IPS-18a (cell line): ENCODE measurements at regions not wholly inside any gene's neighbourhood (a gene's known extent, or its start where the extent isn't known, plus 50 kb on each side); places are given as distances from the start of the nearest gene placed in this dataset.

Experiments
- H3K27ac ChIP-seq: one replicate; pipeline ENCODE4 v1.5.1; 2013; ENCODE audit warnings: low read length
- H3K27me3 ChIP-seq: one replicate; pipeline ENCODE4 v1.6.1; 2013; ENCODE audit warnings: mild to moderate bottlenecking, low read length; ENCODE audit not compliant: control insufficient read depth, insufficient read depth
- H3K36me3 ChIP-seq: one replicate; pipeline ENCODE4 v1.6.1; 2013; ENCODE audit warnings: low read depth, low read length; ENCODE audit not compliant: control insufficient read depth
- H3K4me1 ChIP-seq: one replicate; pipeline ENCODE4 v1.6.1; 2013; ENCODE audit warnings: low read depth, low read length; ENCODE audit not compliant: control insufficient read depth
- H3K4me3 ChIP-seq: one replicate; pipeline ENCODE4 v1.5.1; 2013; ENCODE audit warnings: low read length
- H3K9ac ChIP-seq: one replicate; pipeline ENCODE4 v1.6.1; 2013; ENCODE audit warnings: mild to moderate bottlenecking, low read length, moderate library complexity
- H3K9me3 ChIP-seq: one replicate; pipeline ENCODE4 v1.6.1; 2013; ENCODE audit warnings: low read depth, low read length; ENCODE audit not compliant: control insufficient read depth

DNA sequence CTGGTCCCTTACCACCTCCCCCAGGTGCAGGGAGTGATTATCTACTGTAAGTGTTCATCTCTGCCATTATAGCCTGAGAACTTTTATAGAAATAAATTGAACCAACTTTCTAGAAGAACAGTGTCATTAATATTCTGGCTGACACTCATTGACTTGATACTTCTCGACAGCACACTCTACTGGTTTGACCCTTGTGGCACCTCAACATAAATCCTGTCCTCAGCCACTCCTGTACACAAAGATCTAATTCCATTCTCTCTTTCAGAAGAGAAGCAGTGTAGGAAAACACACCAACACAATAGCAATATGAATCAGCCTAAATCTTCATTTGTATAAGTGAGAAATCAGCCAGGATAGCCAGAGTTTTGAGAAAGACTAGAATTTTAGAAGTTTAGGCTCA lies 417.7 kb downstream of the TAF11L14 start:
- H3K27ac ChIP-seq: no peak overlapping the region
- no peaks in the 10 kb centered on the region for H3K4me1 ChIP-seq

GRCh38 chr5:18052569-18052968 lies 418.3 kb downstream of the TAF11L14 start:
- no peaks in the 10 kb centered on the region for H3K9me3 ChIP-seq
- H3K9ac ChIP-seq: no peak overlapping the region
- H3K27ac ChIP-seq: no peak overlapping the region

More for the DNA sequence above, 417.7 kb downstream of the TAF11L14 start:
- H3K9me3 ChIP-seq: no peaks in the 10 kb centered on the region
- no peaks in the 10 kb centered on the region for H3K27me3 ChIP-seq
- H3K9ac ChIP-seq: no peak overlapping the region
- H3K4me3 ChIP-seq: no peak overlapping the region
- no peaks in the 10 kb centered on the region for H3K36me3 ChIP-seq

GRCh38 chr5:18057725-18058124 lies 423.5 kb downstream of the TAF11L14 start:
- no peaks in the 10 kb centered on the region for H3K9me3 ChIP-seq
- no peak overlapping the region for H3K27ac ChIP-seq
- H3K36me3 ChIP-seq: no peaks in the 10 kb centered on the region
- no peaks in the 10 kb centered on the region for H3K27me3 ChIP-seq
- no peaks in the 10 kb centered on the region for H3K4me1 ChIP-seq
- no peak overlapping the region for H3K9ac ChIP-seq
- no peak overlapping the region for H3K4me3 ChIP-seq

More at GRCh38 chr5:18052569-18052968, 418.3 kb downstream of the TAF11L14 start:
- Histone ChIP-seq H3K4me3 (no peak overlapping the region), H3K27me3 (no peaks in the 10 kb centered on the region), H3K4me1 (no peaks in the 10 kb centered on the region), H3K36me3 (no peaks in the 10 kb centered on the region)

GRCh38 chr5:18067615-18068014 lies 433.4 kb downstream of the TAF11L14 start:
- H3K4me3 ChIP-seq: no peak overlapping the region
- H3K27me3 ChIP-seq: no peaks in the 10 kb centered on the region
- H3K9me3 ChIP-seq: no peaks in the 10 kb centered on the region
- H3K9ac ChIP-seq: no peak overlapping the region
- no peaks in the 10 kb centered on the region for H3K36me3 ChIP-seq
- no peaks in the 10 kb centered on the region for H3K4me1 ChIP-seq
- H3K27ac ChIP-seq: no peak overlapping the region

- H3K27ac ChIP-seq: no peak overlapping the region
- no peak overlapping the region for H3K9ac ChIP-seq
- no peaks in the 10 kb centered on the region for H3K4me1 ChIP-seq
- no peaks in the 10 kb centered on the region for H3K27me3 ChIP-seq
- no peak overlapping the region for H3K4me3 ChIP-seq
- no peaks in the 10 kb centered on the region for H3K9me3 ChIP-seq
- H3K36me3 ChIP-seq: no peaks in the 10 kb centered on the region
Observed at GRCh38 chr5:18068826-18069225, 434.6 kb downstream of the TAF11L14 start.

GRCh38 chr5:18069790-18070189 lies 435.5 kb downstream of the TAF11L14 start:
- H3K4me1 ChIP-seq: no peaks in the 10 kb centered on the region
- no peak overlapping the region for H3K9ac ChIP-seq
- H3K27me3 ChIP-seq: no peaks in the 10 kb centered on the region
- H3K4me3 ChIP-seq: no peak overlapping the region
- H3K27ac ChIP-seq: no peak overlapping the region
- H3K36me3 ChIP-seq: no peaks in the 10 kb centered on the region
- H3K9me3 ChIP-seq: no peaks in the 10 kb centered on the region

GRCh38 chr5:18072600-18072999 lies 438.3 kb downstream of the TAF11L14 start:
- Histone ChIP-seq H3K4me3 (no peak overlapping the region), H3K27me3 (no peaks in the 10 kb centered on the region), H3K27ac (no peak overlapping the region), H3K9me3 (no peaks in the 10 kb centered on the region), H3K36me3 (no peaks in the 10 kb centered on the region), H3K4me1 (no peaks in the 10 kb centered on the region), H3K9ac (no peak overlapping the region)

DNA sequence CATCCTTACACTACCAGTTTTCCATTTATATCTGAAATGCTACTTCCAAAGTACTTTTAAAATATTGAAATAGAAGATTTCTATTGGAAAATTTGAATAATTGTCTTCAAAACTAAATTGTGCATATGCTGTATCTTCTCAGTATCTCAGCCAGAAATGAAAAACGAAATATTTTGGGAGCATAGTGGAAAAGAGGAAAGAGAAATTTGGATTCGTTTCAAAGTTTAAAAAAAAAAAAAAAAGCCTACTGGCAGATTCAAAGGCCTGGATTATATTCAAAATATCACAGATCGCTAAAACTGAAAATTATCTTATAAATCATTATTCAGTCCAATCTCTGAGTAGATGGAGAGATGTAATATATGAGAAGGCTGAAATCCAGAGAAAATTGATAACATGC lies 440.7 kb downstream of the TAF11L14 start:
- Histone ChIP-seq H3K9ac (no peak overlapping the region), H3K9me3 (no peaks in the 10 kb centered on the region), H3K4me3 (no peak overlapping the region), H3K27me3 (no peaks in the 10 kb centered on the region), H3K4me1 (no peaks in the 10 kb centered on the region), H3K36me3 (no peaks in the 10 kb centered on the region), H3K27ac (no peak overlapping the region)

DNA sequence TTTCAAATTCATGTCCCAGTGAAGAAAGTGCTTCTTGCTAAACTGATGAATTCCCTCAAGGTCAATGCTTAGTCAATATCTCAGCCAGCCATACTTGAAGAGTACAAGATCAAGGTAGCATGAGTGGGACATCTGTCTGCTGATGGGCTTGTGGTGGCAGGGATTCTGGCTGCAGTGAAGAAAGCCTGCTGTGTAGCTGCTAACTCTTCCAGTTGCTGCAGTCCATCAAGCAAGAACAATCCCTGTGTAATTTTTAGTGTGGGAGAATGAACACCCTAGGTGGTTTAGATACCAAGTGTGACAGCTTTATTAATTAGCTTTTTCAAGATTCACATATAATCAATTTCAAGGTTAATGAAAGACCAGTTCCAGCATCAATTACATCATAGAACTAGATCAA lies 443.9 kb downstream of the TAF11L14 start:
- Histone ChIP-seq H3K9ac (no peak overlapping the region), H3K27me3 (no peaks in the 10 kb centered on the region), H3K27ac (no peak overlapping the region)

GRCh38 chr5:18079831-18080230 lies 445.6 kb downstream of the TAF11L14 start:
- Histone ChIP-seq H3K27me3 (no peaks in the 10 kb centered on the region), H3K4me1 (no peaks in the 10 kb centered on the region), H3K9me3 (no peaks in the 10 kb centered on the region), H3K27ac (no peak overlapping the region), H3K36me3 (no peaks in the 10 kb centered on the region), H3K4me3 (no peak overlapping the region), H3K9ac (no peak overlapping the region)

More for the DNA sequence above, 443.9 kb downstream of the TAF11L14 start:
- H3K9me3 ChIP-seq: no peaks in the 10 kb centered on the region
- no peaks in the 10 kb centered on the region for H3K36me3 ChIP-seq
- no peaks in the 10 kb centered on the region for H3K4me1 ChIP-seq
- H3K4me3 ChIP-seq: no peak overlapping the region

DNA sequence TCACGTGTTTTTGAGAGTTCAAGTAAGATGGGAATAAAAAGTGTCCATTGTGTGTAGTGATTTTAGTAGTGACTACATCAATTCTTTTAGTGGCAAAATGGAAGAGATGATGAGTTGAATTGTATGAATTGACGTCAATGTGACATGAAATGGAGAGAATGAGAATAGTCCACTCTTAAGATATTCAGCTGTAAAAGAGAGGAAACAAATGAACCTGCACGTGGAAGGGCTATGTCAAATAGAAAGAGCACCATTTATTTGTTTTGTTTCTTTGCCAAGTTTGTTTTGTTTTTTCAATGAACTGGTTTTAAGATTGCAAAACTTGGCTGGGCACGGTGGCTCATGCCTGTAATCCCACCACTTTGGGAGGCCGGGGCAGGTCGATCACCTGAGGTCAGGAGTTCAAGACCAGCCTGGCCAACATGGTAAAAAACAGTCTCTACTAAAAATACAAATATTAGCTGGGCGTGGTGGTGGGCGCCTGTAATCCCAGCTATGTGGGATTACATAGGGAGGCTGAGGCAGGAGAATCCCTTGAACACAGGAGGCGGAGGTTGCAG lies 453.8 kb downstream of the TAF11L14 start:
- Histone ChIP-seq H3K4me3 (no peak overlapping the region), H3K9ac (no peak overlapping the region), H3K9me3 (no peaks in the 10 kb centered on the region), H3K27me3 (no peaks in the 10 kb centered on the region), H3K36me3 (no peaks in the 10 kb centered on the region), H3K27ac (no peak overlapping the region), H3K4me1 (no peaks in the 10 kb centered on the region)

DNA sequence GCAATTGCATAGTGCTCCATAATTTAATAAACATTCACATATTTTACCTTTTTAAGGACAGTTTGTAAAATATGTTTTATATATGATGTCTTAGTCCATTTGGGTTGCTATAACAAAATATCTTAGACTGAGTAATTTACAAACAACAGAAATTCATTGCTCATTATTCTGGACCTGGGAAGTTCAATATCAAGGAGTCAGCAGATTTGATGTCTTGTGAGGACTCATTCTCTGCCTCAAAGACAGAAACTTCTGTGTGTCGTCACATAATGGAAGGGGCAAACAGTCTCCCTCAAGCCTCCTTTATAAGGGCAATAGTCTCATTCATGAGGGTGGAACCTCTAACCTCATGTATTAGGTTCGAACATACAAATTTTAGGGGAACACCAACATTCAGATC lies 455.9 kb downstream of the TAF11L14 start:
- Histone ChIP-seq H3K27ac (no peak overlapping the region), H3K9ac (no peak overlapping the region), H3K36me3 (no peaks in the 10 kb centered on the region), H3K4me3 (no peak overlapping the region), H3K9me3 (no peaks in the 10 kb centered on the region), H3K27me3 (no peaks in the 10 kb centered on the region), H3K4me1 (no peaks in the 10 kb centered on the region)
